ENCODE measurements at regions not wholly inside any gene's neighbourhood (a gene's known extent, or its start where the extent isn't known, plus 50 kb on each side); places are given as distances from the start of the nearest gene placed in this dataset.

GRCh38 chr14:25757364-25757763 lies 707.4 kb upstream of the STXBP6 start:
- no peaks in the 10 kb centered on the region for H3K4me1 ChIP-seq
- H3K27me3 ChIP-seq = no peaks in the 10 kb centered on the region
- no peak for TF ChIP-seq CTCF (IDR thresholded peaks at IDR 0.05; ENCODE audit: low read depth, low read length)
- no peak for DNase-seq
- H3K36me3 ChIP-seq = no peaks in the 10 kb centered on the region
- no peak overlapping the region for H3K4me3 ChIP-seq (ENCODE audit: low read depth, low read length)
- peaks cover 2% of the 10 kb centered on the region; the same call in 1 of the 2 replicates for H3K9me3 ChIP-seq

GRCh38 chr14:25756876-25757275 lies 706.9 kb upstream of the STXBP6 start:
- Histone ChIP-seq H3K27me3 (no peaks in the 10 kb centered on the region), H3K4me1 (no peaks in the 10 kb centered on the region), H3K9me3 (peaks cover 2% of the 10 kb centered on the region; the same call in 1 of the 2 replicates), H3K4me3 (ENCODE audit: low read depth, low read length) (no peak overlapping the region), H3K36me3 (no peaks in the 10 kb centered on the region)
- no peak for DNase-seq
- TF ChIP-seq CTCF (IDR thresholded peaks at IDR 0.05; ENCODE audit: low read depth, low read length) = no peak

DNA sequence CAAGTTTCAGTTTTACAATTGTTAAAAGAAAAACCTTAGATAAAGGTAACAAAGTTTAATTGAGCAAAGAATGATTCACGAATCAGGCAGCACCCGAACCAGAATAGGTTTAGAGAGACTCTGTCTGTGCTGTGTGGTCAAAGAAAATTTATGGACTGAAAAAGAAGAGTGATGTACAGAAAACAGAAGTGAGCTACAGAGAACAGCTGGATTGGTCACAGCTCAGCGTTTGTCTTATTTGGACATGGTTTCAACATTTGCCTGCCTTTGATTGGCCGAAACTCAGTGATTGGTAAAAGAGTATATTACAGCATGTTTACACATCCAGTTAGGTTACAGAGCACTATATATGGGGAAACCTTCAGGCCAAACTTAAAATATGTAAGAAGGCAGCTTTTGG lies 703.2 kb upstream of the STXBP6 start:
- Histone ChIP-seq H3K4me1 (no peaks in the 10 kb centered on the region), H3K27me3 (no peaks in the 10 kb centered on the region), H3K4me3 (ENCODE audit: low read depth, low read length) (no peak overlapping the region), H3K9me3 (no peaks in the 10 kb centered on the region), H3K36me3 (no peaks in the 10 kb centered on the region)
- DNase-seq = no peak
- no peak for TF ChIP-seq CTCF (IDR thresholded peaks at IDR 0.05; ENCODE audit: low read depth, low read length)

- Histone ChIP-seq H3K4me3 (ENCODE audit: low read depth, low read length) (no peak overlapping the region), H3K4me1 (no peaks in the 10 kb centered on the region), H3K36me3 (no peaks in the 10 kb centered on the region), H3K27me3 (no peaks in the 10 kb centered on the region), H3K9me3 (no peaks in the 10 kb centered on the region)
- DNase-seq = no peak
- TF ChIP-seq CTCF (IDR thresholded peaks at IDR 0.05; ENCODE audit: low read depth, low read length) = no peak
Observed at GRCh38 chr14:25750436-25750835, 700.5 kb upstream of the STXBP6 start.

Measured in BE2C (cell line).